Skeletal muscle satellite cell (primary cell): ENCODE measurements at regions not wholly inside any gene's neighbourhood (a gene's known extent, or its start where the extent isn't known, plus 50 kb on each side); places are given as distances from the start of the nearest gene placed in this dataset.

Experiments used
- H3K27me3 ChIP-seq: 2 replicates; pipeline ENCODE4 v1.7.0; 2013; ENCODE audit warnings: low read length; ENCODE audit not compliant: control insufficient read depth, insufficient read depth
- H3K36me3 ChIP-seq: 2 replicates; pipeline ENCODE4 v1.7.0; 2013; ENCODE audit warnings: mild to moderate bottlenecking, control low read depth, low read length; ENCODE audit not compliant: insufficient read depth
- H3K4me1 ChIP-seq: 2 replicates; pipeline ENCODE4 v1.7.0; 2013; ENCODE audit warnings: low read length; ENCODE audit not compliant: control insufficient read depth, insufficient read depth
- H3K4me2 ChIP-seq: 2 replicates; pipeline ENCODE4 v1.7.0; 2013; ENCODE audit warnings: mild to moderate bottlenecking, low read length
- H3K4me3 ChIP-seq: 2 replicates; pipeline ENCODE4 v1.7.0; 2013; ENCODE audit warnings: low read length
- H3K9ac ChIP-seq: 2 replicates; pipeline ENCODE4 v1.7.0; 2013; ENCODE audit warnings: mild to moderate bottlenecking, low read depth, low read length, moderate library complexity
- H3K9me3 ChIP-seq: replicated peaks from 2 replicates; pipeline ENCODE4 v1.7.0; 2013; ENCODE audit warnings: mild to moderate bottlenecking, control low read depth, low read length

GRCh38 chr11:115871161-115871760 lies 367.0 kb upstream of the CADM1 start:
- no peak overlapping the region for H3K4me3 ChIP-seq
- no peak overlapping the region for H3K4me2 ChIP-seq
- H3K27me3 ChIP-seq = no peaks in the 10 kb centered on the region
- H3K4me1 ChIP-seq = no peaks in the 10 kb centered on the region
- H3K9ac ChIP-seq = no peak overlapping the region
- no peaks in the 10 kb centered on the region for H3K36me3 ChIP-seq
- peaks cover 4% of the 10 kb centered on the region for H3K9me3 ChIP-seq

- Histone ChIP-seq H3K36me3 (no peaks in the 10 kb centered on the region), H3K4me1 (no peaks in the 10 kb centered on the region), H3K9me3 (peaks cover 4% of the 10 kb centered on the region), H3K27me3 (no peaks in the 10 kb centered on the region), H3K9ac (no peak overlapping the region), H3K4me3 (no peak overlapping the region), H3K4me2 (no peak overlapping the region)
Measured at GRCh38 chr11:115869780-115870431, 365.7 kb upstream of the CADM1 start.

- Histone ChIP-seq H3K27me3 (no peaks in the 10 kb centered on the region), H3K4me2 (no peak overlapping the region), H3K36me3 (no peaks in the 10 kb centered on the region), H3K9me3 (peaks cover 4% of the 10 kb centered on the region), H3K9ac (no peak overlapping the region), H3K4me1 (no peaks in the 10 kb centered on the region), H3K4me3 (no peak overlapping the region)
Measured at GRCh38 chr11:115869131-115869530, 364.9 kb upstream of the CADM1 start.

GRCh38 chr11:115860246-115860645 lies 356.0 kb upstream of the CADM1 start:
- no peak overlapping the region for H3K4me2 ChIP-seq
- H3K9me3 ChIP-seq = peaks cover 3% of the 10 kb centered on the region
- no peak overlapping the region for H3K4me3 ChIP-seq
- H3K9ac ChIP-seq = no peak overlapping the region
- H3K36me3 ChIP-seq = no peaks in the 10 kb centered on the region
- no peaks in the 10 kb centered on the region for H3K27me3 ChIP-seq
- no peaks in the 10 kb centered on the region for H3K4me1 ChIP-seq

- no peaks in the 10 kb centered on the region for H3K36me3 ChIP-seq
- no peaks in the 10 kb centered on the region for H3K27me3 ChIP-seq
- H3K9ac ChIP-seq = no peak overlapping the region
- peaks cover 5% of the 10 kb centered on the region for H3K9me3 ChIP-seq
- H3K4me1 ChIP-seq = no peaks in the 10 kb centered on the region
- H3K4me2 ChIP-seq = no peak overlapping the region
- H3K4me3 ChIP-seq = no peak overlapping the region
Measured at GRCh38 chr11:115848611-115849010, 344.4 kb upstream of the CADM1 start.

GRCh38 chr11:115848080-115848479 lies 343.9 kb upstream of the CADM1 start:
- Histone ChIP-seq H3K27me3 (no peaks in the 10 kb centered on the region), H3K4me3 (no peak overlapping the region), H3K9ac (no peak overlapping the region), H3K9me3 (peaks cover 5% of the 10 kb centered on the region), H3K4me2 (no peak overlapping the region), H3K4me1 (no peaks in the 10 kb centered on the region), H3K36me3 (no peaks in the 10 kb centered on the region)

GRCh38 chr11:115845872-115846271 lies 341.7 kb upstream of the CADM1 start:
- Histone ChIP-seq H3K4me1 (no peaks in the 10 kb centered on the region), H3K4me2 (no peak overlapping the region), H3K27me3 (no peaks in the 10 kb centered on the region), H3K36me3 (no peaks in the 10 kb centered on the region), H3K9me3 (peaks cover 5% of the 10 kb centered on the region), H3K9ac (no peak overlapping the region), H3K4me3 (no peak overlapping the region)

GRCh38 chr11:115843685-115844084 lies 339.5 kb upstream of the CADM1 start:
- Histone ChIP-seq H3K4me2 (no peak overlapping the region), H3K4me1 (no peaks in the 10 kb centered on the region), H3K36me3 (no peaks in the 10 kb centered on the region), H3K9me3 (peaks cover 7% of the 10 kb centered on the region), H3K27me3 (no peaks in the 10 kb centered on the region), H3K9ac (no peak overlapping the region), H3K4me3 (no peak overlapping the region)

GRCh38 chr11:115843111-115843510 lies 338.9 kb upstream of the CADM1 start:
- Histone ChIP-seq H3K4me3 (no peak overlapping the region), H3K4me1 (no peaks in the 10 kb centered on the region), H3K27me3 (no peaks in the 10 kb centered on the region), H3K9me3 (peaks cover 13% of the 10 kb centered on the region), H3K9ac (no peak overlapping the region), H3K4me2 (no peak overlapping the region), H3K36me3 (no peaks in the 10 kb centered on the region)

- Histone ChIP-seq H3K4me1 (no peaks in the 10 kb centered on the region), H3K36me3 (no peaks in the 10 kb centered on the region), H3K4me2 (no peak overlapping the region), H3K9ac (no peak overlapping the region), H3K27me3 (no peaks in the 10 kb centered on the region), H3K4me3 (no peak overlapping the region), H3K9me3 (peaks cover 6% of the 10 kb centered on the region)
Measured at GRCh38 chr11:115820026-115820425, 315.8 kb upstream of the CADM1 start.

GRCh38 chr11:115819014-115819413 lies 314.8 kb upstream of the CADM1 start:
- no peak overlapping the region for H3K9ac ChIP-seq
- peaks cover 6% of the 10 kb centered on the region for H3K9me3 ChIP-seq
- H3K36me3 ChIP-seq = no peaks in the 10 kb centered on the region
- H3K27me3 ChIP-seq = no peaks in the 10 kb centered on the region
- no peaks in the 10 kb centered on the region for H3K4me1 ChIP-seq
- no peak overlapping the region for H3K4me3 ChIP-seq
- no peak overlapping the region for H3K4me2 ChIP-seq

GRCh38 chr11:115817844-115818468 lies 313.7 kb upstream of the CADM1 start:
- Histone ChIP-seq H3K4me2 (no peak overlapping the region), H3K9ac (no peak overlapping the region), H3K4me3 (no peak overlapping the region), H3K27me3 (no peaks in the 10 kb centered on the region), H3K4me1 (no peaks in the 10 kb centered on the region), H3K36me3 (no peaks in the 10 kb centered on the region), H3K9me3 (peaks cover 9% of the 10 kb centered on the region)
